SU-DHL-6 (cell line): ENCODE measurements at regions not wholly inside any gene's neighbourhood (a gene's known extent, or its start where the extent isn't known, plus 50 kb on each side); places are given as distances from the start of the nearest gene placed in this dataset.

Experiments used
- H2AFZ ChIP-seq: fragments of 200-600 bp; sonication (generic); 2 replicates; pipeline ENCODE4 v1.6.1; 2014; ENCODE audit warnings: low read depth, mild to moderate bottlenecking, moderate library complexity, mixed read lengths, antibody characterized with exemption, low read length; ENCODE audit not compliant: severe bottlenecking
- H3F3A ChIP-seq: fragments of 200-600 bp; shearing (Covaris generic); 2 replicates; pipeline ENCODE4 v1.6.0; 2016; ENCODE audit warnings: antibody characterized with exemption, mild to moderate bottlenecking; ENCODE audit not compliant: insufficient read depth
- H3K27ac ChIP-seq: fragments of 200-600 bp; sonication (generic); 2 replicates; pipeline ENCODE4 v1.5.1; 2016; ENCODE audit warnings: low read depth, mild to moderate bottlenecking, low read length, moderate library complexity, mixed read lengths
- H3K27me3 ChIP-seq: fragments of 200-600 bp; sonication (generic), shearing (Covaris generic); 2 replicates; pipeline ENCODE4 v1.6.0; 2014; ENCODE audit warnings: mild to moderate bottlenecking, low read length
- H3K36me3 ChIP-seq: fragments of 200-600 bp; sonication (generic); 2 replicates; pipeline ENCODE4 v1.6.1; 2014; ENCODE audit warnings: mild to moderate bottlenecking, low read length, mixed read lengths
- H3K4me2 ChIP-seq: fragments of 300-600, 200-600 bp; shearing (Covaris generic), sonication (generic); 2 replicates; pipeline ENCODE4 v1.6.0; 2014; ENCODE audit warnings: low read length, low read depth, mild to moderate bottlenecking; ENCODE audit not compliant: poor library complexity, severe bottlenecking
- H3K4me3 ChIP-seq: fragments of 200-600 bp; sonication (generic); 2 replicates; pipeline ENCODE4 v1.5.1; 2014; ENCODE audit warnings: antibody characterized with exemption, low read length, mild to moderate bottlenecking, mixed read lengths; ENCODE audit not compliant: insufficient read depth, poor library complexity, severe bottlenecking
- H3K79me2 ChIP-seq: fragments of 200-600 bp; sonication (generic); 2 replicates; pipeline ENCODE4 v1.6.1; 2014; ENCODE audit warnings: mild to moderate bottlenecking, low read length, moderate library complexity; ENCODE audit not compliant: insufficient read depth
- H3K9ac ChIP-seq: fragments of 200-600 bp; sonication (generic); 2 replicates; pipeline ENCODE4 v1.7.0; 2014; ENCODE audit warnings: mild to moderate bottlenecking, low read length
- H3K9me2 ChIP-seq: fragments of 200-600 bp; sonication (generic); replicated peaks from 2 replicates; pipeline ENCODE4 v1.6.1; 2014; ENCODE audit warnings: low read length; ENCODE audit not compliant: insufficient read depth
- H3K9me3 ChIP-seq: fragments of 200-600 bp; sonication (generic); 2 replicates; pipeline ENCODE4 v1.6.1; 2014; ENCODE audit warnings: low read length, mixed read lengths; ENCODE audit not compliant: insufficient read depth
- H4K20me1 ChIP-seq: fragments of 200-600 bp; sonication (generic); 2 replicates; pipeline ENCODE4 v1.6.1; 2014; ENCODE audit warnings: low read depth, mild to moderate bottlenecking, antibody characterized with exemption, low read length, moderate library complexity, mixed read lengths
- EZH2phosphoT487 ChIP-seq: fragments of 200-600 bp; sonication (generic), shearing (Covaris generic); conservative IDR thresholded peaks from 2 replicates; pipeline ENCODE4 v1.6.1; 2018; ENCODE audit warnings: mild to moderate bottlenecking, antibody characterized with exemption, low read length, moderate library complexity, mixed read lengths
- TF ChIP-seq, protein P1 (sequence below): fragments of 200-600 bp; sonication (generic); IDR thresholded peaks from one replicate; pipeline ENCODE4 v1.5.1; 2017; ENCODE audit warnings: antibody characterized with exemption, mild to moderate bottlenecking, low read length, moderate library complexity; ENCODE audit not compliant: insufficient read depth, poor library complexity, severe bottlenecking

DNA sequence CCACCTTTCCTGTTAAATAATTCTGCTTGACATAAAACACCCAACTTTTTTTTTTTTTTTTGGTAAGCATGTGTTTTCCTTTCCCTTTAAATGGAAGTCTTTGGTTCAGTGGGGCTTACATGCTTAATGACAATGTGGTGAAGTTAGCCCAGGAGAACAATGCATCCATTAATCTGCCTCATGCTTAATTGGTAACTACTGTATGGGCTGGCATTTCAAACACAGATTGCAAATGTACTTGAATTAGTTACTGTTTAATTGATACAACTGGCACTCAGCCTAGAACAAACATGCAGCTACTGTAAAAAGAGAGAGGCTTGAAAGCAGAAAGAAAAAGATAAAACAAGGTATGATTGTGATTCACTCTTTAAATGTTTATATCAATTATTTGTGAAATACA is 483.6 kb upstream of the NOX3 start:
- Histone ChIP-seq H3F3A (no peaks in the 10 kb centered on the region), H3K36me3 (no peaks in the 10 kb centered on the region), H3K9me2 (no peaks in the 10 kb centered on the region), H3K9me3 (no peaks in the 10 kb centered on the region), H3K79me2 (no peaks in the 10 kb centered on the region), H3K27ac (no peak overlapping the region), H3K4me3 (no peak overlapping the region), H3K9ac (no peak overlapping the region), H2AFZ (no peak overlapping the region), H4K20me1 (no peaks in the 10 kb centered on the region), H3K4me2 (no peak overlapping the region), H3K27me3 (no peaks in the 10 kb centered on the region)
- no peak for TF ChIP-seq EZH2phosphoT487

DNA sequence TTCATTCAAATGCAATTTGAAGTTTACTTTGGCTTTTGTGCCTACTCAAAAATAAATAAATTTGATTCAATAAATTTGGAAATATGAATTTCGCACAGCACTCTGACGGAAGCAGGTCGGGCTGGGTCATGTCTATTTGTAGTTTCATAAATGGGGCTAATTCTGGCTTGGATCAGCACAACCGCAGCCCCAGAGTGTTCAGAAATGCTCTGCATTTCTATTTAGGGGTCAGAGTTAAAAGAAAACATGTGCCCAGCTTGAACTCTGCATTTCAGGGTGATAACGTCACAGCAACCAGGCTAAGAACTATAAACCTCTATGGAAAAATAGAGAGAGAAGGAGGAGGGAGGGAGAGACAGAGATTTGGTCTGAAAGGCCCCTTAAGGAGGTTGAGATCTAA is 480.9 kb upstream of the NOX3 start:
- H3K4me3 ChIP-seq = no peak overlapping the region
- no peaks in the 10 kb centered on the region for H4K20me1 ChIP-seq
- no peaks in the 10 kb centered on the region for H3K9me3 ChIP-seq
- no peak overlapping the region for H3K4me2 ChIP-seq
- no peak overlapping the region for H3K9ac ChIP-seq
- H3K79me2 ChIP-seq = no peaks in the 10 kb centered on the region
- H3K27ac ChIP-seq = no peak overlapping the region
- no peaks in the 10 kb centered on the region for H3F3A ChIP-seq
- TF ChIP-seq EZH2phosphoT487 = no peak
- TF ChIP-seq, protein P1, sequence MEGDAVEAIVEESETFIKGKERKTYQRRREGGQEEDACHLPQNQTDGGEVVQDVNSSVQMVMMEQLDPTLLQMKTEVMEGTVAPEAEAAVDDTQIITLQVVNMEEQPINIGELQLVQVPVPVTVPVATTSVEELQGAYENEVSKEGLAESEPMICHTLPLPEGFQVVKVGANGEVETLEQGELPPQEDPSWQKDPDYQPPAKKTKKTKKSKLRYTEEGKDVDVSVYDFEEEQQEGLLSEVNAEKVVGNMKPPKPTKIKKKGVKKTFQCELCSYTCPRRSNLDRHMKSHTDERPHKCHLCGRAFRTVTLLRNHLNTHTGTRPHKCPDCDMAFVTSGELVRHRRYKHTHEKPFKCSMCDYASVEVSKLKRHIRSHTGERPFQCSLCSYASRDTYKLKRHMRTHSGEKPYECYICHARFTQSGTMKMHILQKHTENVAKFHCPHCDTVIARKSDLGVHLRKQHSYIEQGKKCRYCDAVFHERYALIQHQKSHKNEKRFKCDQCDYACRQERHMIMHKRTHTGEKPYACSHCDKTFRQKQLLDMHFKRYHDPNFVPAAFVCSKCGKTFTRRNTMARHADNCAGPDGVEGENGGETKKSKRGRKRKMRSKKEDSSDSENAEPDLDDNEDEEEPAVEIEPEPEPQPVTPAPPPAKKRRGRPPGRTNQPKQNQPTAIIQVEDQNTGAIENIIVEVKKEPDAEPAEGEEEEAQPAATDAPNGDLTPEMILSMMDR = no peak
- H3K36me3 ChIP-seq = no peaks in the 10 kb centered on the region
- no peaks in the 10 kb centered on the region for H3K9me2 ChIP-seq
- no peaks in the 10 kb centered on the region for H3K27me3 ChIP-seq
- no peak overlapping the region for H2AFZ ChIP-seq

DNA sequence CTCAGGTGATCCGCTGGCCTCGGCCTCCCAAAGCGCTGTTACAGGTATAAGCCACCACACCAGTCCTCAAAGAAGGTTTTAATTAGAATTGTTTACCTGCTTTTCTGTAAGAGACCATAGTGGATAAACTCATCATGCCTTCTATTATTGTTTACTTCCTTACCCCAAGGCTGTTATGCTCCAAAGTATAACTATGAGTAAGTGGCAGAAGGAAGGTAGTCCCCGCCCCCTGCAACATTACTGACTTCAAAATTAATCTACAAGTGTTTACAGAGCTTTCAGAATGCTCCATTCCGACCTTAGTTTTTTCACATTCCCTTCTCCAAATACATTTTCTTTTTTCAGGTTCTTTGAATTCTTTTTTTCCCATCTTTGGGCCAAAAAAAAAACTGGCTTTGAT is 480.5 kb upstream of the NOX3 start:
- Histone ChIP-seq H3K9me3 (no peaks in the 10 kb centered on the region), H4K20me1 (no peaks in the 10 kb centered on the region), H3K27ac (no peak overlapping the region), H3K4me3 (no peak overlapping the region), H3K79me2 (no peaks in the 10 kb centered on the region), H3K9ac (no peak overlapping the region), H3K36me3 (no peaks in the 10 kb centered on the region), H3F3A (no peaks in the 10 kb centered on the region), H2AFZ (no peak overlapping the region), H3K27me3 (no peaks in the 10 kb centered on the region), H3K9me2 (no peaks in the 10 kb centered on the region), H3K4me2 (no peak overlapping the region)
- no peak for TF ChIP-seq EZH2phosphoT487
- TF ChIP-seq, protein P1 = no peak

DNA sequence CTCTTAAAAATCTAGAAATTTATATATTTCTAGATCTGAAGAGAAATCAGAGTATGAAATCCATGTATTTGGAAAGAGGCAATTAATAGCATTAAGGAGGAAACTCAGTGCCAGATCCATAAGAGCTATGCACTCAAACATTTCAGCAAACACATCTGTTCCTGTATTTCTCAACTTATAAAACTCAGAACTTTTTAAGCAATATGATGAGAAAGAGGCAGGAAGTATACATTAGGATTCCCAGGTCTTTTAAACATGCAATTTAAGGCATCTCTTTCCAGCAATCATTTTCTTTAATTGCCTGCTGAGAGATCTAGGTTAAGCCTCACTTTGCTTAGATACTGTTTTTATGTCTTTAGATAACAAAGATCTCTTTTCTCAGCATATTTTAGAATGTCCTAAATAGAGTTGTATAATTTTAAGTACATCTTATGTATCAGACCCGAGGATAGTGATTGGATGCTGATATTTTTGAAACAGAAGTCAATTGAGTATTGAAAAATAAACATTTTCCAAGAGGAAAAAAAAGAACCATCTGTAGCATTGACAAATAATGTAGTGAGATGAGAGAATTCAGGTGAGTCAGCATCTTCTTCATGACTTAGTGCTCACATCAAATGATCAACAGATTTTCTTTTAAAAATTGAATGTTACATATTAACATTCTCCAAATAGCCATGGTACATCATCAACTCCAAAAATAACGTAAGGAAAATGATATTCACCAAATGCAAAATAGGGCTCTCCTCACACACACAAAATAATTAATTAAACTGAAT is 461.4 kb upstream of the NOX3 start:
- H3K9ac ChIP-seq = no peak overlapping the region
- no peak overlapping the region for H2AFZ ChIP-seq
- no peak overlapping the region for H3K4me2 ChIP-seq
- no peaks in the 10 kb centered on the region for H3F3A ChIP-seq
- H3K9me3 ChIP-seq = no peaks in the 10 kb centered on the region
- no peaks in the 10 kb centered on the region for H3K79me2 ChIP-seq
- no peaks in the 10 kb centered on the region for H3K36me3 ChIP-seq
- no peaks in the 10 kb centered on the region for H4K20me1 ChIP-seq
- no peaks in the 10 kb centered on the region for H3K27me3 ChIP-seq
- no peak overlapping the region for H3K27ac ChIP-seq
- TF ChIP-seq, protein P1 = no peak
- TF ChIP-seq EZH2phosphoT487 = no peak
- H3K9me2 ChIP-seq = no peaks in the 10 kb centered on the region
- H3K4me3 ChIP-seq = no peak overlapping the region
